ENCODE measurements at regions not wholly inside any gene's neighbourhood (a gene's known extent, or its start where the extent isn't known, plus 50 kb on each side); places are given as distances from the start of the nearest gene placed in this dataset.

- TF ChIP-seq ZFP3 (CRISPR knock-in tag; IDR thresholded peaks at IDR 0.05) (no peak), ZFP30 (CRISPR knock-in tag; IDR thresholded peaks at IDR 0.05) (no peak)
- TF ChIP-seq, protein P1, sequence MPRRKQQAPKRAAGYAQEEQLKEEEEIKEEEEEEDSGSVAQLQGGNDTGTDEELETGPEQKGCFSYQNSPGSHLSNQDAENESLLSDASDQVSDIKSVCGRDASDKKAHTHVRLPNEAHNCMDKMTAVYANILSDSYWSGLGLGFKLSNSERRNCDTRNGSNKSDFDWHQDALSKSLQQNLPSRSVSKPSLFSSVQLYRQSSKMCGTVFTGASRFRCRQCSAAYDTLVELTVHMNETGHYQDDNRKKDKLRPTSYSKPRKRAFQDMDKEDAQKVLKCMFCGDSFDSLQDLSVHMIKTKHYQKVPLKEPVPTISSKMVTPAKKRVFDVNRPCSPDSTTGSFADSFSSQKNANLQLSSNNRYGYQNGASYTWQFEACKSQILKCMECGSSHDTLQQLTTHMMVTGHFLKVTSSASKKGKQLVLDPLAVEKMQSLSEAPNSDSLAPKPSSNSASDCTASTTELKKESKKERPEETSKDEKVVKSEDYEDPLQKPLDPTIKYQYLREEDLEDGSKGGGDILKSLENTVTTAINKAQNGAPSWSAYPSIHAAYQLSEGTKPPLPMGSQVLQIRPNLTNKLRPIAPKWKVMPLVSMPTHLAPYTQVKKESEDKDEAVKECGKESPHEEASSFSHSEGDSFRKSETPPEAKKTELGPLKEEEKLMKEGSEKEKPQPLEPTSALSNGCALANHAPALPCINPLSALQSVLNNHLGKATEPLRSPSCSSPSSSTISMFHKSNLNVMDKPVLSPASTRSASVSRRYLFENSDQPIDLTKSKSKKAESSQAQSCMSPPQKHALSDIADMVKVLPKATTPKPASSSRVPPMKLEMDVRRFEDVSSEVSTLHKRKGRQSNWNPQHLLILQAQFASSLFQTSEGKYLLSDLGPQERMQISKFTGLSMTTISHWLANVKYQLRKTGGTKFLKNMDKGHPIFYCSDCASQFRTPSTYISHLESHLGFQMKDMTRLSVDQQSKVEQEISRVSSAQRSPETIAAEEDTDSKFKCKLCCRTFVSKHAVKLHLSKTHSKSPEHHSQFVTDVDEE (CRISPR knock-in tag; IDR thresholded peaks at IDR 0.05), result no peak
These were observed 92.2 kb upstream of the INTU start for GRCh38 chr4:127540497-127541025.
